Stimulated activated effector memory CD8-positive, alpha-beta T cell treated with anti-CD3 and anti-CD28 coated beads, Interleukin-12 subunit alpha, Interleukin-12 subunit beta, amount 100 ng/mL, for 72 hours (primary cell): ENCODE measurements at regions not wholly inside any gene's neighbourhood (a gene's known extent, or its start where the extent isn't known, plus 50 kb on each side); places are given as distances from the start of the nearest gene placed in this dataset.
A peak's percentile ranks its signal among the peaks of the same experiment; 100 is the strongest.

Source experiments
- ATAC-seq: fragments of 150-1000 bp; cut with Tn5 transposase; 2 replicates; pipeline ENCODE4 v1.10.0; 2021
- DNase-seq, 2 donors: peaks; one replicate each; pipeline ENCODE4 v3.0.0; 2021 to 2022; ENCODE audit warnings: low spot score in 2 of 2
- H3K27ac Mint-ChIP-seq: one replicate; pipeline ENCODE4 v1.8.0; 2022; ENCODE audit warnings: mild to moderate bottlenecking, mixed read lengths
- H3K36me3 Mint-ChIP-seq: one replicate; pipeline ENCODE4 v1.8.0; 2022; ENCODE audit warnings: mild to moderate bottlenecking, mixed read lengths
- H3K4me1 Mint-ChIP-seq: one replicate; pipeline ENCODE4 v1.8.0; 2022; ENCODE audit warnings: mixed read lengths
- H3K4me3 Mint-ChIP-seq: one replicate; pipeline ENCODE4 v1.8.0; 2022; ENCODE audit warnings: mild to moderate bottlenecking, mixed read lengths
- H3K9me3 Mint-ChIP-seq: one replicate; pipeline ENCODE4 v1.8.0; 2022; ENCODE audit warnings: mixed read lengths

- Mint-ChIP-seq H3K9me3 (no peaks in the 10 kb centered on the region), H3K36me3 (no peaks in the 10 kb centered on the region), H3K27ac (no peak overlapping the region), H3K4me3 (no peak overlapping the region), H3K4me1 (no peaks in the 10 kb centered on the region)
- ATAC-seq (no peak), DNase-seq (no peak)
Observed at GRCh38 chr2:237213315-237214022, 127.8 kb downstream of the COPS8 start.

GRCh38 chr2:237214030-237214675 is 128.5 kb downstream of the COPS8 start:
- Mint-ChIP-seq H3K4me1 (no peaks in the 10 kb centered on the region), H3K9me3 (no peaks in the 10 kb centered on the region), H3K36me3 (no peaks in the 10 kb centered on the region), H3K4me3 (no peak overlapping the region), H3K27ac (no peak overlapping the region)
- DNase-seq (no peak), ATAC-seq (no peak)

- DNase-seq (no peak), ATAC-seq (no peak)
- no peaks in the 10 kb centered on the region for H3K36me3 Mint-ChIP-seq
- no peak overlapping the region for H3K27ac Mint-ChIP-seq
- no peaks in the 10 kb centered on the region for H3K4me1 Mint-ChIP-seq
- H3K4me3 Mint-ChIP-seq: no peak overlapping the region
- H3K9me3 Mint-ChIP-seq: no peaks in the 10 kb centered on the region
Observed at GRCh38 chr2:237214963-237215362, 129.3 kb downstream of the COPS8 start.

GRCh38 chr2:237217995-237218616 is 132.4 kb downstream of the COPS8 start:
- H3K9me3 Mint-ChIP-seq: no peaks in the 10 kb centered on the region
- DNase-seq: no peak
- no peak overlapping the region for H3K27ac Mint-ChIP-seq
- no peaks in the 10 kb centered on the region for H3K36me3 Mint-ChIP-seq
- H3K4me1 Mint-ChIP-seq: no peaks in the 10 kb centered on the region
- ATAC-seq: no peak
- no peak overlapping the region for H3K4me3 Mint-ChIP-seq

GRCh38 chr2:237218756-237219155 is 133.1 kb downstream of the COPS8 start:
- no peak for ATAC-seq
- no peaks in the 10 kb centered on the region for H3K9me3 Mint-ChIP-seq
- H3K4me3 Mint-ChIP-seq: no peak overlapping the region
- H3K36me3 Mint-ChIP-seq: no peaks in the 10 kb centered on the region
- H3K4me1 Mint-ChIP-seq: no peaks in the 10 kb centered on the region
- H3K27ac Mint-ChIP-seq: no peak overlapping the region
- no peak for DNase-seq

- Mint-ChIP-seq H3K9me3 (no peaks in the 10 kb centered on the region), H3K4me3 (no peak overlapping the region)
Observed at GRCh38 chr2:237219826-237220225, 134.1 kb downstream of the COPS8 start.

GRCh38 chr2:237221443-237221842 is 135.8 kb downstream of the COPS8 start:
- Mint-ChIP-seq H3K4me3 (no peak overlapping the region), H3K4me1 (no peaks in the 10 kb centered on the region), H3K9me3 (no peaks in the 10 kb centered on the region), H3K36me3 (no peaks in the 10 kb centered on the region), H3K27ac (no peak overlapping the region)
- ATAC-seq: no peak
- DNase-seq: no peak

More at GRCh38 chr2:237219826-237220225, 134.1 kb downstream of the COPS8 start:
- Mint-ChIP-seq H3K4me1 (no peaks in the 10 kb centered on the region), H3K27ac (no peak overlapping the region), H3K36me3 (no peaks in the 10 kb centered on the region)
- ATAC-seq: no peak
- DNase-seq: no peak

- peaks cover 3% of the 10 kb centered on the region for H3K4me1 Mint-ChIP-seq
- H3K27ac Mint-ChIP-seq: no peak overlapping the region
- no peaks in the 10 kb centered on the region for H3K9me3 Mint-ChIP-seq
- H3K36me3 Mint-ChIP-seq: no peaks in the 10 kb centered on the region
- no peak overlapping the region for H3K4me3 Mint-ChIP-seq
- ATAC-seq: no peak
- no peak for DNase-seq
Observed at GRCh38 chr2:237222178-237222577, 136.5 kb downstream of the COPS8 start.

GRCh38 chr2:237222601-237223041 is 136.9 kb downstream of the COPS8 start:
- no peaks in the 10 kb centered on the region for H3K36me3 Mint-ChIP-seq
- no peaks in the 10 kb centered on the region for H3K9me3 Mint-ChIP-seq
- H3K4me3 Mint-ChIP-seq: no peak overlapping the region
- DNase-seq (no peak), ATAC-seq (no peak)
- H3K27ac Mint-ChIP-seq: no peak overlapping the region
- peaks cover 7% of the 10 kb centered on the region for H3K4me1 Mint-ChIP-seq

- Mint-ChIP-seq H3K36me3 (no peaks in the 10 kb centered on the region), H3K4me3 (no peak overlapping the region), H3K4me1 (peaks cover 11% of the 10 kb centered on the region), H3K9me3 (no peaks in the 10 kb centered on the region), H3K27ac (no peak overlapping the region)
- DNase-seq (no peak), ATAC-seq (no peak)
Observed at GRCh38 chr2:237223201-237223861, 137.6 kb downstream of the COPS8 start.

GRCh38 chr2:237227190-237227589 is 141.5 kb downstream of the COPS8 start:
- H3K9me3 Mint-ChIP-seq: peaks cover 1% of the 10 kb centered on the region
- no peak overlapping the region for H3K4me3 Mint-ChIP-seq
- peaks cover 11% of the 10 kb centered on the region for H3K4me1 Mint-ChIP-seq
- peak; percentile 58 for ATAC-seq
- no peaks in the 10 kb centered on the region for H3K36me3 Mint-ChIP-seq
- DNase-seq: no peak
- H3K27ac Mint-ChIP-seq: no peak overlapping the region

GRCh38 chr2:237227592-237228280 is 142.0 kb downstream of the COPS8 start:
- ATAC-seq: peak; percentile 88
- Mint-ChIP-seq H3K9me3 (peaks cover 3% of the 10 kb centered on the region), H3K27ac (no peak overlapping the region), H3K36me3 (no peaks in the 10 kb centered on the region), H3K4me1 (peaks cover 11% of the 10 kb centered on the region), H3K4me3 (no peak overlapping the region)
- no peak for DNase-seq

GRCh38 chr2:237228281-237228625 is 142.6 kb downstream of the COPS8 start:
- H3K27ac Mint-ChIP-seq: no peak overlapping the region
- H3K9me3 Mint-ChIP-seq: peaks cover 3% of the 10 kb centered on the region
- peaks cover 11% of the 10 kb centered on the region for H3K4me1 Mint-ChIP-seq
- no peak for ATAC-seq
- no peaks in the 10 kb centered on the region for H3K36me3 Mint-ChIP-seq
- no peak for DNase-seq
- no peak overlapping the region for H3K4me3 Mint-ChIP-seq

- H3K4me3 Mint-ChIP-seq: no peak overlapping the region
- no peaks in the 10 kb centered on the region for H3K36me3 Mint-ChIP-seq
- no peak for ATAC-seq
- peaks cover 11% of the 10 kb centered on the region for H3K4me1 Mint-ChIP-seq
- H3K27ac Mint-ChIP-seq: no peak overlapping the region
- H3K9me3 Mint-ChIP-seq: peaks cover 3% of the 10 kb centered on the region
- DNase-seq: no peak
Observed at GRCh38 chr2:237229905-237230304, 144.2 kb downstream of the COPS8 start.

- H3K4me3 Mint-ChIP-seq: no peak overlapping the region
- H3K9me3 Mint-ChIP-seq: peaks cover 3% of the 10 kb centered on the region
- DNase-seq: no peak
- no peak for ATAC-seq
- H3K4me1 Mint-ChIP-seq: peaks cover 11% of the 10 kb centered on the region
- H3K27ac Mint-ChIP-seq: no peak overlapping the region
- H3K36me3 Mint-ChIP-seq: no peaks in the 10 kb centered on the region
Observed at GRCh38 chr2:237230355-237230754, 144.7 kb downstream of the COPS8 start.
